ENCODE measurements at regions not wholly inside any gene's neighbourhood (a gene's known extent, or its start where the extent isn't known, plus 50 kb on each side); places are given as distances from the start of the nearest gene placed in this dataset.

- Histone ChIP-seq H3K4me2 (ENCODE audit: low read length) (no peak overlapping the region), H3K9ac (ENCODE audit: low read length) (no peak overlapping the region), H3K36me3 (ENCODE audit: control insufficient read depth in 1 of 2, insufficient read depth in 2 of 2, low read length in 2 of 2) (no peaks in the 10 kb centered on the region), H3K27ac (ENCODE audit: low read depth, low read length) (no peak overlapping the region), H3K9me3 (ENCODE audit: control insufficient read depth in 1 of 2, insufficient read depth in 1 of 2, low read depth in 1 of 2, low read length in 2 of 2) (no peaks in the 10 kb centered on the region), H3K27me3 (ENCODE audit: insufficient read depth, low read length) (peaks cover 5% of the 10 kb centered on the region; the same call in 1 of the 2 replicates), H2AFZ (ENCODE audit: low read depth, low read length, poor library complexity, severe bottlenecking) (no peak overlapping the region), H3K9me2 (ENCODE audit: insufficient read depth) (no peaks in the 10 kb centered on the region), H4K20me1 (ENCODE audit: insufficient read depth) (no peaks in the 10 kb centered on the region; the same call in 1 of the 2 replicates), H3K4me1 (ENCODE audit: control insufficient read depth in 1 of 2, insufficient read depth in 2 of 2, low read length in 2 of 2) (no peaks in the 10 kb centered on the region), H3K4me3 (replicated peaks in 1 of 2; ENCODE audit: low read depth in 1 of 2, low read length in 2 of 2) (no peak overlapping the region), H3K79me2 (ENCODE audit: insufficient read depth, low read length) (no peaks in the 10 kb centered on the region)
- no TSS peak for BruUV-seq (replicated peaks)
- ChIA-PET CTCF (no interaction called here), POLR2A (no interaction called here), RAD21 (ENCODE audit: low non-redundant PET in 1 of 2, low total read pairs in 2 of 2, uncharacterized antibody in 2 of 2, unreplicated experiment in 2 of 2) (no interaction called here)
- ATAC-seq, result no peak; the same call in 1 of the 2 replicates
- intact Hi-C loops (cut with micrococcal nuclease), result no loop called here
- TF ChIP-seq ZFX (IDR thresholded peaks at IDR 0.05) (no peak), YY1 (IDR thresholded peaks at IDR 0.05; ENCODE audit: extremely low read depth, insufficient replicate concordance, low read depth, low read length) (no peak), SRF (IDR thresholded peaks at IDR 0.05; ENCODE audit: low read depth) (no peak), POLR2AphosphoS5 (IDR thresholded peaks at IDR 0.05; ENCODE audit: low read depth, low read length) (no peak), POLR2A (IDR thresholded peaks at IDR 0.05; ENCODE audit: borderline replicate concordance, extremely low read depth, insufficient read depth, insufficient read length) (no peak), CEBPB (IDR thresholded peaks at IDR 0.05; ENCODE audit: low read depth) (no peak), RAD21 (IDR thresholded peaks at IDR 0.05; ENCODE audit: low read depth) (no peak), EGR1 (IDR thresholded peaks at IDR 0.05; ENCODE audit: low read depth) (no peak), EZH2 (IDR thresholded peaks at IDR 0.05) (no peak), ZNF274 (IDR thresholded peaks at IDR 0.05; ENCODE audit: low read depth, low read length) (no peak), CBX3 (IDR thresholded peaks at IDR 0.05; ENCODE audit: low read depth) (no peak), ELF1 (IDR thresholded peaks at IDR 0.05; ENCODE audit: borderline replicate concordance, low read depth) (no peak), MAX (IDR thresholded peaks at IDR 0.05) (no peak), SP1 (IDR thresholded peaks at IDR 0.05; ENCODE audit: low read depth) (no peak), FOSL1 (IDR thresholded peaks at IDR 0.05; ENCODE audit: low read depth) (no peak)
- TF ChIP-seq, protein P1, sequence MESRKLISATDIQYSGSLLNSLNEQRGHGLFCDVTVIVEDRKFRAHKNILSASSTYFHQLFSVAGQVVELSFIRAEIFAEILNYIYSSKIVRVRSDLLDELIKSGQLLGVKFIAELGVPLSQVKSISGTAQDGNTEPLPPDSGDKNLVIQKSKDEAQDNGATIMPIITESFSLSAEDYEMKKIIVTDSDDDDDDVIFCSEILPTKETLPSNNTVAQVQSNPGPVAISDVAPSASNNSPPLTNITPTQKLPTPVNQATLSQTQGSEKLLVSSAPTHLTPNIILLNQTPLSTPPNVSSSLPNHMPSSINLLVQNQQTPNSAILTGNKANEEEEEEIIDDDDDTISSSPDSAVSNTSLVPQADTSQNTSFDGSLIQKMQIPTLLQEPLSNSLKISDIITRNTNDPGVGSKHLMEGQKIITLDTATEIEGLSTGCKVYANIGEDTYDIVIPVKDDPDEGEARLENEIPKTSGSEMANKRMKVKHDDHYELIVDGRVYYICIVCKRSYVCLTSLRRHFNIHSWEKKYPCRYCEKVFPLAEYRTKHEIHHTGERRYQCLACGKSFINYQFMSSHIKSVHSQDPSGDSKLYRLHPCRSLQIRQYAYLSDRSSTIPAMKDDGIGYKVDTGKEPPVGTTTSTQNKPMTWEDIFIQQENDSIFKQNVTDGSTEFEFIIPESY (IDR thresholded peaks at IDR 0.05; ENCODE audit: extremely low read depth, insufficient replicate concordance, low read length), result no peak
- TF ChIP-seq, protein P2, sequence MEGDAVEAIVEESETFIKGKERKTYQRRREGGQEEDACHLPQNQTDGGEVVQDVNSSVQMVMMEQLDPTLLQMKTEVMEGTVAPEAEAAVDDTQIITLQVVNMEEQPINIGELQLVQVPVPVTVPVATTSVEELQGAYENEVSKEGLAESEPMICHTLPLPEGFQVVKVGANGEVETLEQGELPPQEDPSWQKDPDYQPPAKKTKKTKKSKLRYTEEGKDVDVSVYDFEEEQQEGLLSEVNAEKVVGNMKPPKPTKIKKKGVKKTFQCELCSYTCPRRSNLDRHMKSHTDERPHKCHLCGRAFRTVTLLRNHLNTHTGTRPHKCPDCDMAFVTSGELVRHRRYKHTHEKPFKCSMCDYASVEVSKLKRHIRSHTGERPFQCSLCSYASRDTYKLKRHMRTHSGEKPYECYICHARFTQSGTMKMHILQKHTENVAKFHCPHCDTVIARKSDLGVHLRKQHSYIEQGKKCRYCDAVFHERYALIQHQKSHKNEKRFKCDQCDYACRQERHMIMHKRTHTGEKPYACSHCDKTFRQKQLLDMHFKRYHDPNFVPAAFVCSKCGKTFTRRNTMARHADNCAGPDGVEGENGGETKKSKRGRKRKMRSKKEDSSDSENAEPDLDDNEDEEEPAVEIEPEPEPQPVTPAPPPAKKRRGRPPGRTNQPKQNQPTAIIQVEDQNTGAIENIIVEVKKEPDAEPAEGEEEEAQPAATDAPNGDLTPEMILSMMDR (IDR thresholded peaks at IDR 0.05 in 2 of 3, conservative IDR thresholded peaks at IDR 0.05 in 1 of 3; ENCODE audit: borderline replicate concordance in 1 of 3, insufficient read depth in 1 of 3, low read depth in 2 of 3, low read length in 2 of 3), result no peak
- TF ChIP-seq, protein P3, sequence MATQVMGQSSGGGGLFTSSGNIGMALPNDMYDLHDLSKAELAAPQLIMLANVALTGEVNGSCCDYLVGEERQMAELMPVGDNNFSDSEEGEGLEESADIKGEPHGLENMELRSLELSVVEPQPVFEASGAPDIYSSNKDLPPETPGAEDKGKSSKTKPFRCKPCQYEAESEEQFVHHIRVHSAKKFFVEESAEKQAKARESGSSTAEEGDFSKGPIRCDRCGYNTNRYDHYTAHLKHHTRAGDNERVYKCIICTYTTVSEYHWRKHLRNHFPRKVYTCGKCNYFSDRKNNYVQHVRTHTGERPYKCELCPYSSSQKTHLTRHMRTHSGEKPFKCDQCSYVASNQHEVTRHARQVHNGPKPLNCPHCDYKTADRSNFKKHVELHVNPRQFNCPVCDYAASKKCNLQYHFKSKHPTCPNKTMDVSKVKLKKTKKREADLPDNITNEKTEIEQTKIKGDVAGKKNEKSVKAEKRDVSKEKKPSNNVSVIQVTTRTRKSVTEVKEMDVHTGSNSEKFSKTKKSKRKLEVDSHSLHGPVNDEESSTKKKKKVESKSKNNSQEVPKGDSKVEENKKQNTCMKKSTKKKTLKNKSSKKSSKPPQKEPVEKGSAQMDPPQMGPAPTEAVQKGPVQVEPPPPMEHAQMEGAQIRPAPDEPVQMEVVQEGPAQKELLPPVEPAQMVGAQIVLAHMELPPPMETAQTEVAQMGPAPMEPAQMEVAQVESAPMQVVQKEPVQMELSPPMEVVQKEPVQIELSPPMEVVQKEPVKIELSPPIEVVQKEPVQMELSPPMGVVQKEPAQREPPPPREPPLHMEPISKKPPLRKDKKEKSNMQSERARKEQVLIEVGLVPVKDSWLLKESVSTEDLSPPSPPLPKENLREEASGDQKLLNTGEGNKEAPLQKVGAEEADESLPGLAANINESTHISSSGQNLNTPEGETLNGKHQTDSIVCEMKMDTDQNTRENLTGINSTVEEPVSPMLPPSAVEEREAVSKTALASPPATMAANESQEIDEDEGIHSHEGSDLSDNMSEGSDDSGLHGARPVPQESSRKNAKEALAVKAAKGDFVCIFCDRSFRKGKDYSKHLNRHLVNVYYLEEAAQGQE (IDR thresholded peaks at IDR 0.05; ENCODE audit: low read depth), result no peak
- DNase-seq (ENCODE audit: low read depth, low spot score), result no peak
These were observed 323.3 kb upstream of the ZMIZ1 start for GRCh38 chr10:78745441-78745840.

Measured in HCT116 (cell line).